Natural killer cell (primary cell): ENCODE measurements at regions not wholly inside any gene's neighbourhood (a gene's known extent, or its start where the extent isn't known, plus 50 kb on each side); places are given as distances from the start of the nearest gene placed in this dataset.

ENCODE experiments used
- ATAC-seq, 3 donors: fragments of 150-1000 bp in 2 of 3; fragments of 200-7000 bp in 1 of 3; cut with Tn5 transposase; 1 replicate in 1 of 3; 2 replicates in 2 of 3; pipeline ENCODE4 v1.10.0; 2021; ENCODE audit warnings: mild to moderate bottlenecking in 2 of 3, moderate library complexity in 2 of 3
- DNase-seq, 2 donors: peaks; one replicate each; pipeline versions ENCODE4 v3.0.0 to v3.0.0-alpha.2; 2013 to 2021; ENCODE audit warnings: mixed read lengths in 1 of 2
- H3K27ac ChIP-seq: one replicate; pipeline ENCODE4 v1.5.1; 2013; ENCODE audit warnings: mild to moderate bottlenecking, low read length
- H3K27me3 ChIP-seq: one replicate; pipeline ENCODE4 v1.6.1; 2013; ENCODE audit warnings: low read length; ENCODE audit not compliant: control insufficient read depth, insufficient read depth
- H3K36me3 ChIP-seq: one replicate; pipeline ENCODE4 v1.6.1; 2013; ENCODE audit warnings: low read length; ENCODE audit not compliant: control insufficient read depth, insufficient read depth
- H3K4me1 ChIP-seq: one replicate; pipeline ENCODE4 v1.6.1; 2013; ENCODE audit warnings: low read length; ENCODE audit not compliant: control insufficient read depth, insufficient read depth
- H3K4me3 ChIP-seq: one replicate; pipeline ENCODE4 v1.5.1; 2013; ENCODE audit warnings: low read length
- H3K9me3 ChIP-seq: one replicate; pipeline ENCODE4 v1.6.1; 2013; ENCODE audit warnings: low read length; ENCODE audit not compliant: control insufficient read depth, insufficient read depth
- H3K27ac Mint-ChIP-seq, 2 donors: one replicate each; pipeline ENCODE4 v1.8.0; 2022; ENCODE audit warnings: mild to moderate bottlenecking in 2 of 2, mixed read lengths in 2 of 2, moderate library complexity in 1 of 2
- H3K27me3 Mint-ChIP-seq, 2 donors: one replicate each; pipeline ENCODE4 v1.8.0; 2022; ENCODE audit warnings: low read depth in 2 of 2, mixed read lengths in 2 of 2
- H3K36me3 Mint-ChIP-seq: one replicate; pipeline ENCODE4 v1.8.0; 2022; ENCODE audit warnings: mixed read lengths
- H3K4me1 Mint-ChIP-seq, 2 donors: one replicate each; pipeline ENCODE4 v1.8.0; 2022; ENCODE audit warnings: mixed read lengths in 2 of 2
- H3K4me3 Mint-ChIP-seq: one replicate; pipeline ENCODE4 v1.8.0; 2022; ENCODE audit warnings: mild to moderate bottlenecking, moderate library complexity, mixed read lengths
- H3K9me3 Mint-ChIP-seq, 2 donors: one replicate each; pipeline ENCODE4 v1.8.0; 2022; ENCODE audit warnings: mixed read lengths in 2 of 2
- CTCF ChIP-seq: fragments of 200-600 bp; IDR thresholded peaks from one replicate; pipeline ENCODE4 v1.8.0; 2022; ENCODE audit warnings: antibody characterized with exemption
- WGBS: methylation state at CpG from one replicate; pipeline ENCODE4 v1.1.7; 2013; ENCODE audit warnings: missing lambda C conversion rate; ENCODE audit not compliant: insufficient coverage; 5-methylcytosine and 5-hydroxymethylcytosine counted together
- intact Hi-C: fragments of 100-400 bp; cut with micrococcal nuclease; formaldehyde crosslinking; loops from one replicate; pipeline ENCODE4 v1.14.2; 2022

- peaks cover 13% of the 10 kb centered on the region for H3K9me3 ChIP-seq
- intact Hi-C loops, result no loop called here
- peaks cover 16% of the 10 kb centered on the region for H3K36me3 Mint-ChIP-seq
- no peaks in the 10 kb centered on the region for H3K27me3 ChIP-seq
- no peak overlapping the region for H3K4me3 Mint-ChIP-seq
- no peak for ATAC-seq
- H3K9me3 Mint-ChIP-seq, result peaks cover 24 to 35% of the 10 kb centered on the region in 2 donors
- H3K4me1 ChIP-seq, result no peaks in the 10 kb centered on the region
- H3K27ac ChIP-seq, result no peak overlapping the region
- H3K4me3 ChIP-seq, result no peak overlapping the region
- 31% methylated on average over 2 of the region's 2 CpGs for WGBS
- H3K4me1 Mint-ChIP-seq, result no peaks in the 10 kb centered on the region
- DNase-seq, result no peak
- H3K36me3 ChIP-seq, result no peaks in the 10 kb centered on the region
- no peak overlapping the region for H3K27ac Mint-ChIP-seq
- H3K27me3 Mint-ChIP-seq, result no peaks in the 10 kb centered on the region
- TF ChIP-seq CTCF, result no peak
These were observed 911.3 kb downstream of the LRFN5 start for GRCh38 chr14:42517806-42518500.

- 83% methylated on average over 1 of the region's 1 CpG for WGBS
- Mint-ChIP-seq H3K4me1 (no peaks in the 10 kb centered on the region), H3K27ac (no peak overlapping the region), H3K27me3 (no peaks in the 10 kb centered on the region), H3K36me3 (peaks cover 8% of the 10 kb centered on the region), H3K4me3 (no peak overlapping the region), H3K9me3 (peaks cover 22 to 28% of the 10 kb centered on the region in 2 donors)
- Histone ChIP-seq H3K27me3 (no peaks in the 10 kb centered on the region), H3K27ac (no peak overlapping the region), H3K4me1 (no peaks in the 10 kb centered on the region), H3K9me3 (peaks cover 13% of the 10 kb centered on the region), H3K36me3 (no peaks in the 10 kb centered on the region), H3K4me3 (no peak overlapping the region)
- ATAC-seq, result no peak
- DNase-seq, result no peak
- no peak for TF ChIP-seq CTCF
- intact Hi-C loops, result no loop called here
These were observed 907.2 kb downstream of the LRFN5 start for GRCh38 chr14:42513837-42514236.

- peaks cover 28 to 36% of the 10 kb centered on the region in 2 donors for H3K9me3 Mint-ChIP-seq
- no peak for ATAC-seq
- 86% methylated on average over 1 of the region's 1 CpG for WGBS
These were observed 903.4 kb downstream of the LRFN5 start for GRCh38 chr14:42510071-42510470.

More at GRCh38 chr14:42510071-42510470, 903.4 kb downstream of the LRFN5 start:
- Histone ChIP-seq H3K27ac (no peak overlapping the region), H3K9me3 (peaks cover 3% of the 10 kb centered on the region), H3K27me3 (no peaks in the 10 kb centered on the region), H3K36me3 (no peaks in the 10 kb centered on the region), H3K4me3 (no peak overlapping the region), H3K4me1 (no peaks in the 10 kb centered on the region)
- Mint-ChIP-seq H3K27ac (no peak overlapping the region), H3K27me3 (no peaks in the 10 kb centered on the region), H3K4me1 (no peaks in the 10 kb centered on the region), H3K4me3 (no peak overlapping the region), H3K36me3 (peaks cover 6% of the 10 kb centered on the region)
- no peak for DNase-seq
- intact Hi-C loops, result no loop called here
- no peak for TF ChIP-seq CTCF
